HG03066 (cell line): ENCODE measurements at regions not wholly inside any gene's neighbourhood (a gene's known extent, or its start where the extent isn't known, plus 50 kb on each side); places are given as distances from the start of the nearest gene placed in this dataset.
"Not testable (repeated sequence)": the region's sequence is repeated elsewhere in the genome, so short reads cannot be mapped to it uniquely, and the experiment has no call there.

Experiments used
- ATAC-seq: cut with Tn5 transposase; IDR thresholded peaks from one replicate; pipeline ENCODE4 v1.9.1; 2021; ENCODE audit warnings: low read depth; ENCODE audit not compliant: unreplicated experiment

DNA sequence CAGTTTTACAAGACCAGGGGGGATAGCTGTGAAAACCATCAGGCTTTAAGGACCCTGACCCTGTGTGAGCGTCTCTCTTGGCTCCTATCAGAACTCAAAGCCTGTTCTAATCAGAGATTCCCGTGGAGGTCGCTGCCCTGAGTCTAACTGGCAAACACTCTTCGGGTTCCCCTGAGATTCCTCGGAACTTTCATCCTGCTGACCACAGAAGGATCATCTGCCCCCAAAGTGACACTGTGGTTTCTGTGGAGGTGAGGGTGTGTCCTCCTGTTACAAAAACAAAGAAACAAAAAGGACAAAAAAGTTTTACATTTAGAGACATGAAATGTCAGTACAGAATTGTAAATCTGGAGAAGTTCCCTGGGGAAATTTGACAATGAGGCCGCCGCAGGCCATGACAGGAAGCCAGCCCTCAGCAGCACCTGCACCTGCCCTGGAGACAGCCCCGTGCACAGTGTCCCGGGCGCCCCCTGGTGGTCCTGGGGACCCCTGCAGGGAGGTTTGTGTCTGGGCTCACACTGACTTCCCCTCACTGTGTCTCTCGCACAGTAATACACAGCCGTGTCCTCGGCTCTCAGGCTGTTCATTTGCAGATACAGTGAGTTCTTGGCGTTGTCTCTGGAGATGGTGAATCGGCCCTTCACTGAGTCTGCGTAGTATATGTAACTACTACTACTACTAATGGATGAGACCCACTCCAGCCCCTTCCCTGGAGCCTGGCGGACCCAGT lies 708.3 kb downstream of the TMEM121 start:
- ATAC-seq: not testable (repeated sequence)

DNA sequence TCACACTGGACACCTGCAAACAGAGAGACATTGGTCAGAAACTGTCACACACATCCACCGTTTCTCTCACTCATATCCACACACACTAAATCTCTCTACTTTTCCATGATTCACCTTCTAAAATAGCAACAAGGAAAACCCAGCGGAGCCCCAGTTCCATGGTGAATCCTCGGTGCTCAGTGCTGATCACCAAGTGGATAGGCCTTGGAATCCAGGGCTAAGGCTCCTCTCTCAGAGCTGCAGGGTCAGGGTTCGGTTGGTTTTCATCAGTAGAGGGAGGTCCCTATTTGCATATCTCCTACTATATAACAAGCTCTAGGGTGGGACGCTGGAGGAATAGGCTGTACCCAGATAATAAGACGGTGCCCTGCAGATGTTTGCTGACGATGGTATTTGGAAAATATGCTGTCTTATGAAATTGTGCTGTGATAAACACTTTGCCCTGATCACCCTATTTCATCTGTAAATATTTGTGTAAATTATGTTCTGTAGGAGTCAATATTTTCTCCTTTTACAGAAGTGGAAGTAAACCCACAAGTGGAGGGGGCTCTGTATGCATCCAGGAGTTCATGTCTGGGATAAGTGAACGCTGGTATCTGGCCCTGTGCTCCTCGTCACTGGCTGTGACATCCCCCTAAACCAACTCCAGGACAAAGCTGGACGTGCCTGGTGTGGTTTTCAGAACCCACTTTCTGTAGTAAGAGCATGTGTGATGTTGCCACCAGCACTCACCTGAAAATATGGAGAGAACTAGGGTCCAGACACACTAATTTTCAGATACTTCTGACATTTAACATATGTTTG lies 709.2 kb downstream of the TMEM121 start:
- no peak for ATAC-seq

DNA sequence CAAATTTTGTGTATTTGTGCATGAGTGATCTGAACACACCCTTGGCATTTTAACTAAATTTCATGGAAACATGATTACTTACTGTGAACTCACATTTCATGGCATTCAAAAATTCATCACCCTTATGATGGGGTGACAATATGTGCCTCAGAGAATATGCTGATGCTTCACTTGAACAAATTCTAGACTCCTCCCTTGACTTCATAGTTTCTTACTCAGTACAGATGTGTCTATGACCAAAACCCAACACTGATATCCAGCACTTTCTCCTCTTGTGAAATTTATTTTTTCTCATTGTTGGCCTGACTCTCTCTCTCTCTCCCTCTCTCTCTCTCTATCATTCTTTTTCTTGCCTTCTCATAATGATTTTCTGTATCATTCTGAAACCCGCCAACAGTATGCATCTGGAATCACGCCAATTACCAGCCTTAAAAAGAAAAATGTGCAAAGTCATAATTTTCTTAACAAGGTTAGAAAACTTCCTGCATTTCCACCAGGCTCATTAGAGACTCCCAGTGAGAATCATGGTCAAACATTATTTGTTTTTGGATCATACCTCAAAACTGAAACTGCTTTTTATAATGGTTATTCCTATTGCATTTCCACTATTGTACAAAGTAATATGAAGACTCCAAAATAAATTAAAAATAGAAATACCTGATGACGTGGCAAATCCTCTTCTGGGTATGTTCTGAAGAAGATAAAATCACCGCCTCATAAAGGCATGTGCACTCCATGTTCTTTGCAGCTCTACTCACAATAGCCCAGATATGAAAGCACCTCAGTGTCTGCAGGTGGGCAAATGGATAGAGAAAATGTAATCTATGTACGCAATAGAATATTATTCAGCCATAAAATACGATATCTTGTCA lies 722.2 kb downstream of the TMEM121 start:
- no peak for ATAC-seq

DNA sequence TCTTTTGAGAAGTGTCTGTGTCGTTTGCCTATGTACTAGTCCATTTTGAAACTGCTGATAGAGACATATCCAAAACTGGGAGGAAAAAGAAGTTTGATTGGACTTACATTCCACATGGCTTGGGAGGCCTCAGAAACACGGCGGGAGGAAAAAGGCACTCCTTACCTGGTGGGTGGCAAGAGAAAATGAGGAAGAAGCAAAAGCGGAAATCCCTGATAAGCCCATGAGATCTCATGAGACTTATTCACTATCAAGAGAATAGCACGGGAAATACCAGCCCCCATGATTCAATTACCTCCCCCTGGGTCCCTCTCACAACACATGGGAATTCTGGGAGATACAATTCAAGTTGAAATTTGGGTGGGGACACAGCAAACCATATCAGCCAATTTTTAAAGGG lies 727.6 kb downstream of the TMEM121 start:
- ATAC-seq: not testable (repeated sequence)

DNA sequence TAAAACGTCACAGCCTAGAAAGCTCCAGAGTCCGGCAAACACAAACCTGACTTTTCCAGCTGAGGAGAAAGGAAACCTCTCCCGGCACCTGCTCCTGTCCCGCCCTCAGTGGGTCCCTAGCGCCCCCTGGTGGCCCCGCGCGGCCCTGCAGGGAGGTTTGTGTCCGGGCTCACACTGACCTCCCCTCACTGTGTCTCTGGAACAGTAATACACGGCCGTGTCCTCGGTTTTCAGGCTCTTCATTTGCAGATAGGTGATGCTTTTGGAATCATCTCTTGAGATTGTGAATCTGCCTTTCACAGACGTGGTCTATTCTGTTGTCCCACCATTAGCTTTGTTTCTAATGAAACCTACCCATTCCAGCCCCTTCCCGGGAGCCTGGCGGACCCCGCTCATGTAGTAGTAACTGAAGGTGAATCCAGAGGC lies 731.2 kb downstream of the TMEM121 start:
- not testable (repeated sequence) for ATAC-seq

DNA sequence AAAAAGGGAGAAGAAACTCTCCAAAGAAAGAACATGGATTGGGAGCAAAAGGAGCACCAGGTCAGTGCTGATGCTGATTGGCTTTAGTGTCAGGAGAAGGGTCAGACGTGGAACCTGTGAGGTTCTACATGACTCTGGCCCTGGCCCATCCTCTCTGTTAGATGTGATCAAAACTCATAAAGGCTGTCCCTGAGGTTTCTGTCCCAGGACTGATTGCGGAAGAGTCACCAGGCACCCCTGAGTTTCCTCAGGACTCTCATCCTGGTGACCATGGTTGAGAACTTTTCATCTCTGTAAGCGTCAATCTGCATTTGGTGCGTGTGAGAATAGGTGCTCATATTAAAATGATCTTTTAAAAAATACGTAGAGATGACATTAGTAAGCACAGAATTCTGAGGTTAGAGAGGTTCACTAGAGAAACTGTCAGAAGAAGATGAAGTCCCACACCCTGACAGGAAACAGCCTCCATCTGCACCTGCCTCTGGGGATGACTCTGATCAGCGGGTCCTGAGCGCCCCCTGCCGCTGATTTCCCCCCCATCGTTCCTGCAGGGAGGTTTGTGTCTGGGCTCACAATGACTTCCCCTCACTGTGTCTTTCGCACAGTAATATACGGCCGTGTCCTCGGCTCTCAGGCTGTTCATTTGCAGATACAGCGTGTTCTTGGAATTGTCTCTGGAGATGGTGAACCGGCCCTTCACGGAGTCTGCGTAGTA lies 741.8 kb downstream of the TMEM121 start:
- ATAC-seq: no peak

DNA sequence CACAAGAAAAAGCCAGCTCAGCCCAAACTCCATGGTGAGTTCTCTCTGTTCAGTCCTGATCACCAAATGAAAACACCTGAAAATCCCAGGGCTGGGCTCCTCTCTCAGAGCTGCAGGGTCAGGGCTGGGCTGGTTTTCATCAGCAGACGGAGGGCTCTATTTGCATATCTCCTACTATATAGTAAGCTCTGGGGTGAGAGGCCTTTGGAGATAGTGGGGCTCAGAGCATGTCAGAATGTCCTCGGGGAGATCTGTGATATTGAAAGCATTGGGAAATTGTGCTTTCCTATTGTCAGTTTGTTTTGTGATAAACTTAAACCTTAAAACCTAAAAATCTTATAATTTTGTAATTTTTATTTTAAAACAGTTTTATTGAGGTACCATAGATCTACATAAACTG lies 742.6 kb downstream of the TMEM121 start:
- no peak for ATAC-seq

DNA sequence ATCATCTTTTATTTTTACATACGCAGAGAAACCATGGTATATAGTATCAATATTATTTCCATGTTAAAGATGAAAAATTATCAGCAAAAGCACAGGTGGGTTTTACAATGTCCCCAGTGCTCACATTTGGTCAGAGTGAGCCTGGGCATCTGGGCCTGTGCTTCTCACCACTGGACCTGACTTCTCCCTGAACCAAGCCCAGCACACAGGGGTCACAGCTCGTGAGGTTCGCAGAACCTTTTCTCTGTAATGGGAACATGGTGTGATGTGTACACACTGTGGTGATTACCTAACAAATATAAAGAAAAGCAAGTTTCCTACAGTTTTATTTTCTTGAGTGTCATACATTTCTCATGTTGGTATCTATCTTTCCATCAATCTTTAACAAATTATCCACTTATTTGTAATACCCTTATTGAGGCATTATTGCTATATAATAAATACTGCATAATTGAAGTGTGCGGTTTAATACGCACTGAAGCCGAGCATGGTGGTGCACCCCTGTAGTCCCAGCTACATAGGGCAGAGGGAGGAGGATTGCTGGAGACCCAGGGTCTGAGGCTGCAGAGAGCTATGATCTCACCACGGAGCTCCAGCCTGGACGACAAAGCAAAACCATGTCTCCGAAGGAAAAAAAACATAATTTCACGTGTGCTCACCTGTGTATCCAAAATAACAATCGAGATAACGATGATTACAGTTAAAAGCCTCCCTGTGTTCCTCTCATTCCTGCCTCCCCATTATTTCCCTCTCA lies 743.2 kb downstream of the TMEM121 start:
- ATAC-seq: no peak

DNA sequence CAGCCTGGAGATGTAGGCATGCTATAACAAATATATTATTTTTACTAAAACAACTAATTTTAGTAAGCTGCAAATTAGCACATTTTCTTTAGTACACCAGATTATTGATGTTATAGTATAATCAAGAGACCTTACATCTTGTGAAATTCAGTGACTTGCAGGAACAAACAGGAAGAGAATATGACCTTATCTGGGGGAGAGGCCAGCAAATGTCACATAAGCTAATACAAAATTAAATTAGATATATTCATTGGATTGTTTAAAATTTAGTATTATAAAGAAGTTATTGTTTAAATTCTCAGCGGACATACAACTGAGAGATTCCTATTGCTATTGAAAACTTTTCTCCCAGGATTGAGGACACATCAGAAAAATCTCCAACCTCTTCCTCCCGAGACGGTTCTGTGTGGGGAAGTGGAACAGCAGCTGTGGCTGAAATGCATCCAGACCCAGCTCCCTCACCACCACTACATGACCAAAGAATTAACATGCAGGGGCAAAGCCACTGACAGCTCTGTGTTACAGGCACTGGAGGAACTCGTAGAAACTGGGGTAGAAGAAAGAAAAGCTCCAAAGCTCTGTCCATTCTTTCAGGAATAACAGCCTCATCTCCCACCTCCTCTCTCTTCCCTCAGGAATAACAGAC lies 744.2 kb downstream of the TMEM121 start:
- ATAC-seq: not testable (repeated sequence)

DNA sequence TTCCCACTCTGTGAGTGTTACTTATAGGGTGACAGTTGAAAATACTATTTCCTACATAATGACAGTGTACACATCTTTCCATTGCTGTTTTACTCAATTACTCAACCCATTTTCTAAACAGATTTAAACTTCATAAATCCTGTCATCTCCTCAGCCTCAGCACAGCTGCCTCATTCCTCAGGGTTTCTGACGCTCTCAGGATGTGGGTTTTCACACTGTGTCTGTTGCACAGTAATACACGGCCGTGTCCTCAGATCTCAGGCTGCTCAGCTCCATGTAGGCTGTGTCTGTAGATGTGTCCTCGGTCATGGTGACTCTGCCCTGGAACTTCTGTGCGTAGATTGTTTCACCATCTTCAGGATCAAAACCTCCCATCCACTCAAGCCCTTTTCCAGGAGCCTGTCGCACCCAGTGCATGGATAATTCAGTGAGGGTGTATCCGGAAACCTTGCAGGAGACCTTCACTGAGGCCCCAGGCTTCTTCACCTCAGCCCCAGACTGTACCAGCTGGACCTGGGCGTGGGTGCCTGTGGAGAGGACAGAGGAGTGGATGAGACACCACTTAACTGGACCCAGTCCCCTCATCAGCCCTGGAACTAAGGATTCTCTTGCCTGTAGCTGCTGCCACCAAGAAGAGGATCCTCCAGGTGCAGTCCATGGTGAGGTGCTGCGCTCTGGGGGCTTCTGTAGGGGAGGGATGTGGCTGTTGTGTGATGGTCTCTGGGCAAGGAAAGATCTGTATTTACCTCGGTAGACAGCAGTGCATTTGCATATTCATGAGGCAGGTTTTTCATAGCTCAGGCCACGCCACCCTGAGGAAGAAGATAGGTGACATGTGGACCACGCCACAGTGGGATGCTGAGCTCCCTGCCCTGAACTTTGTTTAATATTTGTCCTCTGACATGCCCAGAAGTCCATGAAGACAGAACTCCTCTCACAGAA lies 750.2 kb downstream of the TMEM121 start:
- ATAC-seq: no peak

DNA sequence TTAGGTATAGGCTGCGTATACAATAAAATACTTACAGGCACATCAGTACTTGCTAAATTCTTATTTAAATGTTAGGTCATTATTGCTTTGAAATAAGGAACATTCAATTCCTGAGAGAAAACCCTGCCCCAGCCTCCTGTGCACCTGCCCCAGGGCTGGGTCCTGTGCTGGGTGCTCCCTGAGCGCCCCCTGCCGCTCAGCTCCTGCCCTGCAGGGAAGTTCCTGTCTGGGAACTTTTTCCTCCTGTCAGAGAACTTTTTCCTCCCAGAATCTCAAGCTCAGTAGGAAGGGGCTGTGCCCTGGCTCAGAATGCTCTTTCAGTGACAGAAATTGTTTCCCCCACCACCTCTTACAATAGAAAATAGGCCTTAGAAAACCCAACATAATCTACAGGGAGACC lies 751.1 kb downstream of the TMEM121 start:
- ATAC-seq: no peak

DNA sequence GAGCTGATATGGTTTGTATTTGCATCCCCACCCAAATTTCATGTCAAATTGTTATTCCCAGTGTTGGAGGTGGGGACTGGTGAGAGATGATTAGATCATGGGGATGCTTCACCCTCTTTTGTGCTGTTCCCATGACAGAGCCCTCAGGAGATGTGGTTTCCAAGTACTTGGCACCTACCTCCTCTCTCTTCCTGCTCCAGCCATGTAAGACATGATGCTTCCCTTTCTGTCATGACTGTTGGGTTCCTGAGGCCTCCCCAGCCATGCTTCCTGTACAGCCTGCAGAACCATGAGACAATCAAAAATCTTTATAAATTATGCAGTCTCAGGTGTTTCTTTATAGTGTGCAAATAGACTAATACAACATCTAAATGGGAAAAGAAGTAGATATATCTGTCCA lies 754.5 kb downstream of the TMEM121 start:
- no peak for ATAC-seq

DNA sequence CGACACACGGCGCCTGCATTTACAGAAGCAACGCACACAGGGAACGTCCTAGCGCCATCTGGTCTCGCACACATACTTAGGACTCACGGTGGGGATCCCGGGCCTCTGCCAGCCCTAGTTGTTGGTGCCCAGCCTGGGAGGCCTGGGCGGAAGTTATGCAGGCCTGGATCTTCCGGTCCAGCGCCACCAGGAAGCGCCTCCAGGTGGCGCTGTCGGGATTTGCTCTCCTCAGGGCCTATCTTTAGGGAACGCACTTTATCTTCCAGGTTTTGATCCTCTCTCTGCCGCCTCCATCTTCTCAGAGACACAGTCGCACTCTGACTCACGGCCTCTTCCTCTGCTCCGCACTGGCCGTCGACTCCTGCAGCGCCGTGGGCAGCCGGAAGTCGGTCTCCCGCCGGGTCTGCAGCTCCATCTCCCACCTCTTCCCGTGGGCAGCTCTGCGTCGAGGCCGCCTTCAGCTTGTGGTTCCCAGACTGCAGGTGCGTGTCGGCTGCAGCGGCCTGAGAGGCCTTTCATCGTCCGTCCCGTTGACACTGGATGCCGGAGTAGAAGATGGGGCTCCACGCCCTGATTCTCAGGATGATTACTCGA lies 760.4 kb downstream of the TMEM121 start:
- ATAC-seq: no peak

DNA sequence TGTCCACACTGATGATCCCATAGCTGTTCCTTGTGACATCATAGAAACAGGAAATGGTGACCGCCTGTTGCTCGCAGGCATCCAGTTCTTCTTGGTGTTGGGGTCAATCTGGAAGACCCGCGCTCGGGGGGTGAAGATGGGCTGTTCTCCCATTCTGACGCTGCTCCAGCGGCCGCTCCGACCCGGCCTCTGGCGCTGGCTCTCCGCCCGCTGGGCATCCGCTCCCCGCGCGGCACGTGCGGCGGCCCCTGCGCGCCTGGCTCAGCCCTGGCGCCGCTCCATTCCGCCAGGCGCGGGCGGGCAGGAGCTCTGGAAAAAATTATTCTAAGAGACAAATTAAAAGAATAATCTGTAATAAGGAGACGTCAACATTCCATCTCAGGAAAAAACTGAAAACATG lies 761.1 kb downstream of the TMEM121 start:
- ATAC-seq: no peak

DNA sequence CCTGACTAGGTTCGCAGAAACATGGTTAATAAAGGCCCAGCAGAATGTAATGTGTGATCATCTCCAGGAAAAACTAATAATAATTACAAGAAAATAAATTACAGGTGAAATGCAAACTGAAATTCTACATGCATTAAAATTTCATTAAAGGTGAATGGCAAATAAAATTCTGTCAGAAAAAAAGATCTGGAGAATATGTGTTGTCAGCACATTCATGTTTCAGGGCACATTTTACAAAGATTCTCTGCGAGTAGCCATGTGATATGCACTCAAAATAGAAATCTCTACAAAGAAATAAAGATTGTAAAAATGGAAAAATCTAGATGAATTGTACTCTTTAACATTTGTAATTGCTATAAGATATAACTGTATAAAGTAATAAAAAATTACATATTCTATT lies 765.2 kb downstream of the TMEM121 start:
- no peak for ATAC-seq

DNA sequence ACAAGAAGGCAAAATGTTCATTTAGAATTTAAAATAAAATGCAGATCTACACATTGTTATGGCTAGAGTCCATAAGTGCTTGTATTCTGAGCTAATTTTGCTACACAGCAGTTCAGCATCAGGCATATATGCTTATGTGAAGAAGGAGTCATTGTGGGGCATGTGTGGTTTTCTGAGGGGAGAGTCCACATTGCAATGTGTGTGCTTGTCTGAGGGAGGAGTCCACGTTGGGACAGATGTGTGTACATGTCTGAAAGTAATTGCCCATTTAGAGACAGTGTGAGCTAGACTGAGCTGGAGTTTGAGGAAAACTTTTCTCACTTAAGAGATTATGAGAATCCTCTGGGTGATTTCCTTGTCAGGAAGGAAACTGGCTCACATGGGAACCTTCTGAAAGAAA lies 767.9 kb downstream of the TMEM121 start:
- no peak for ATAC-seq

DNA sequence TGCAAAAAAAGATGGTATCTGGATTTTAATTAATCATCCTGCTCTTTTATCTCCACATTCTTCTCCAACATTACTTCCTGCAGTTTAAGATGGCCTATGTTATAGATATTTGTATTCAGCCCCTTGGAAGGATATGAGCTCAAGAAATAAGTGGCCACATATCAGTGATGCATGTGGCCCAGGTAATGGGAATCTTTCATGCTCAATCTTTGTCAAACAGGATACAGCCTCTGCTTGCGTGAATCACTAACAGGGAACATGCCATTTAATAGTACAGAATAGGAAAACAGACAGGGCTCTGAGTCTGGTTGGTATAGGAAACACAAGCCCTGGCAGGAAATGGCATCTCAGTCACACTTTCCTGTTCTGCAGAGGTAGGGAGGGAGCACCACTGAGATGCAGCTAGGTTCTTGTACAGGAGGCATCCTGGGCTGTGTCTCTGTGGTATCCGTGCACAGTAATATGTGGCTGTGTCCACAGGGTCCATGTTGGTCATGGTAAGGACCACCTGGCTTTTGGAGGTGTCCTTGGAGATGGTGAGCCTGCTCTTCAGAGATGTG lies 774.6 kb downstream of the TMEM121 start:
- not testable (repeated sequence) for ATAC-seq
